ENCODE measurements at regions not wholly inside any gene's neighbourhood (a gene's known extent, or its start where the extent isn't known, plus 50 kb on each side); places are given as distances from the start of the nearest gene placed in this dataset.

DNA sequence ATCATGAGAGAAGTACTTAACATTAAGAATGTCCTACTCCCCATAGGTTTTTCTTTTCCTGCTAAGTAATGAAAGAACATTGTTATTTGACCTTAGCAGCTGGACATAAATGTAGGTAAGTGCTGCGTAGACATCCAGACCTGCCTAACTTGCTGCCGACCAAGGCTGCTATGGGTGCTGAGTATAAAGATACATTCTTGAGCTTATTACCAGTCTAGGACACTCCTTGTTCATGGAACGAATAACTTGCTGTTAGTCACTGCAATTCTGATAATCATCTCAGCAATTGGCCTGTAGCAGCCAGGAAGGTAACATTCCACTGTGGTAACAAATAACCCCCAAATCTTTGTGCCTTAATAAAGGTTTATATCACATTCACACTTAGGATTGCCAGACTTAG, 478.1 kb downstream of the VRK1 start:
- TF ChIP-seq ZNF274 (IDR thresholded peaks at IDR 0.05; ENCODE audit: low read depth, low read length) (no peak), YY1 (IDR thresholded peaks at IDR 0.05; ENCODE audit: insufficient read depth, insufficient read length) (no peak)
